HG03571 (cell line): ENCODE measurements at regions not wholly inside any gene's neighbourhood (a gene's known extent, or its start where the extent isn't known, plus 50 kb on each side); places are given as distances from the start of the nearest gene placed in this dataset.
"Not testable (repeated sequence)": the region's sequence is repeated elsewhere in the genome, so short reads cannot be mapped to it uniquely, and the experiment has no call there.

Source experiments
- ATAC-seq: cut with Tn5 transposase; IDR thresholded peaks from one replicate; pipeline ENCODE4 v1.9.1; 2021; ENCODE audit not compliant: unreplicated experiment

DNA sequence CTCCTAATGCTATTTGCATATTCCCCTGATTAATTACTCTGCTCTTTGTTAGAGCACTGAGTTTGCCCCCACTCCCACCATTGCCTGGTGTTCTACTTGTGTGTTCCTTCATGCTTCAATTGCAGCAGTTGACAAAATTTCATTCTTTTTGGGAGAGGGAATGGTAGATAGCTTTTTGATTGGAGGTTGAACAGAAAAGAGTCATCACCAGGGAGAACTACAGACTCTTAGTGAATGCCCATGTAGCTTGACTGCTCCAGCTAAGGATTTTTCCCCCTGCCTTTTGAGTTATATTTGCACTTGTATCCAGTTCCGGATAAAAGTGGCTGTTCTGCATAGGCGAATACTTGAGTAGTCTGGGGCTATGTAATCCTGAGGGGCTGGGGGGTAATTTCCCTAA, 183.9 kb downstream of the ETNK1 start:
- ATAC-seq, result no peak

DNA sequence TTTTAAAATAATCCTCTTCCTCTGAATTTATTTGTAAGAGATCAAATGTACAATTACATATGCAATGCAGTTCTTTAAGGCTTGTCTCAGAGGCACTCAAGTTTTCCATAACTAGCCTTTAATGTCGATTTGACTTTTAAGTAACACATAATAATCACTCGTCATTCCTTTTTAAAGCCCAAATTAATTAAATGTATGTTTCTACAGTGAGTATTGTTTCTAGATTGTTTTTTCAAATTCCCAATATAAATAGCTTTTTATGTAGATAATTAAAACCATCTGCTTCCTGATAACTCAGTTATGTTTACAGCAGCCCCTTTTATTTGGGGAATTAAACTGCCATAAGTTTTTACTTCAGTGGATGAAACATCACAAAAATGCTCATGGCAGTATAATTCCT, 185.1 kb downstream of the ETNK1 start:
- no peak for ATAC-seq

DNA sequence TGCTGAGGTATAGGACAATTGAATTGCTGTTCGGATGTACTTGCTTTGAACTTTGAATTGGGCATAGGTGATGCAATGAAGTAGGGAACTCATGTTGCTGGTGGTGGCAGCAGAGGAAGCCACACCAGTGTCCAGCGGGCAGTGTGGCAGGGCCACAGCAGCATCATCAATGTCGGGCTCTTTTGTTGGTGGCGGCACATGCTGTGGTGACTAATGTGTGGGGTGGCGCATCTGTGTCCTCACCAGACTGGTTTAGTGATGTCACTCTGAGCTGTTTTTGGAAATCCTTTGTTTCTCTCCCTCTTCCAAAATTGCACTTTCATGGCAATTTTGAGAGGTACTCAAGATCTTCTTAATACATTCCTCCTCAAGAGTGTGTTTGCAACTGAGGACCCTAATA, 187.6 kb downstream of the ETNK1 start:
- ATAC-seq, result no peak

DNA sequence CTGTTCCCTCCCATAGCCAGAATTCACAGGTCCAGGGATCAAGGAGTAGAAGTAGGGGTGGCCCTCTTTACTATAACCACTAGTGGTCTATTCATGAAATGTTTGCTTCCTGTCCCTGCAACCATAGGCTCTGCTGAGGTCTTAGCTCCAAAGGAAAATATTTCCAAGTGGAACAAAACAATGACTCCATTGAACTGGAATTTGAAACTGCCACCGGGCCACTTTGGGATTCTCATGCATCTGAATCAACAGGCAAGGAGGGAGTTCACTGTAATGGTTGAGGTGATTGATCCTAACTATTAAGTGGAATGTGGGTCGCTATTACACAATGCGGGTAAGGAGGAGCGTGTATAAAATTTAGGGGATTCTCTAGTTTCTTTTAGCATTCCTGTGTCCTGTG, 197.0 kb downstream of the ETNK1 start:
- no peak for ATAC-seq

DNA sequence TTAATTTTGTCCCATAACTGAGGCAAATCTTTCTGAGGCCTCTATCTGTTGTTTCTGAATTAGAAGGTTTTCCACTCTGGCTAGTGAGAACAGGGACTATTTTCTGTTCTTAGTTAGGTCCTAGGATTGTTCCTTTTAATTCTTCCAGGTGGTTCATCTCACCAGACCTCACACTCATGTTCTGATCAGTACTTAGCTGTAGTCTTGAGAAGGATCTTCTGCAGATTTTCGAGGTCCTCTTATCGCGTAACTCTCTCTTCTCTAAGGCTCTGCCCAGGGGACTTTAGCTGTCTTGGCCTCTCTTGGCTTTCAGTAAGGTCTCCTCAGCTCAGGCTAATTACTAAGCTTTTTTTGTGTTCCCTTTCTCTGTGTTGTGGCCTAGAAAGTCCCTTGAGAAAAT, 201.1 kb downstream of the ETNK1 start:
- no peak for ATAC-seq

DNA sequence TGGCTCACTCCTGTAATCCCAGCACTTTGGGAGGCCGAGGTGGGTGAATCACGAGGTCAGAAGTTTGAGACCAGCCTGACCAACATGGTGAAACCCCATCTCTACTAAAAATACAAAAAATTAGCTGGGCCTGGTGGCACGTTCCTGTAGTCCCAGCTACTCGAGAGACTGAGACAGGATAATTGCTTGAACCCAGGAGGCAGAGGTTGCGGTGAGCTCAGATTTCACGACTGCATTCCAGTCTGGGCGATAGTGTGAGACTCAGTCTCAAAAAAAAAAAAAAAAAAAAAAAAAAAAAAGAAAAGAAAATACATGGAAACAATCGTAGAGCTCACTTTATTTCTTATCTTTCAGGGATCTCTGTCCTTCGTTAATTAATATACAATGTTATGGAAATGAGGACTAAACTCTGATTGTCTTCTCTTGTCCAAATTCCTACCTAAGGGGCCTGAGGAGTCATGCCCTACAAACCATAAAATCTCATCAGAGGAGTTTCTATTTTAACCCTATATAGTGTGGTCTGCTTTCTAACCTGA, 201.5 kb downstream of the ETNK1 start:
- ATAC-seq, result not testable (repeated sequence)

DNA sequence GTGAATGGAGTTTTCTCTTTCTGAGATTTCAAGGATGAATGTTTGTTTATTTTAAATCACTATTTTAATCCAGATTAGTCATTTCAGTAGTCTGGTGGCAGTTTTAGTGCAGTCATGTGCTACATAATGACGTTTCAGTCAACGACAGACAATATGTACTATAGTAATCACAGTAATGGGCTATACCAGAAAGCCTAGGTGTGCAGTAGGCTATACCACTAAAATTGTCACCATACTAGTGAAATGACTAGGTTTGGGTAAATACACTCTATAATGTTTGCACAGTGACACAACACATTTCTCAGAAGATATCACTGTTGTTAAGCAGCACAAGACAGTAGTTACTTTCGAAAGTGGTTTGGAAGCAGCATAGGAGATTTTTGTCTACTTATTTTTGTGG, 203.1 kb downstream of the ETNK1 start:
- ATAC-seq, result no peak

DNA sequence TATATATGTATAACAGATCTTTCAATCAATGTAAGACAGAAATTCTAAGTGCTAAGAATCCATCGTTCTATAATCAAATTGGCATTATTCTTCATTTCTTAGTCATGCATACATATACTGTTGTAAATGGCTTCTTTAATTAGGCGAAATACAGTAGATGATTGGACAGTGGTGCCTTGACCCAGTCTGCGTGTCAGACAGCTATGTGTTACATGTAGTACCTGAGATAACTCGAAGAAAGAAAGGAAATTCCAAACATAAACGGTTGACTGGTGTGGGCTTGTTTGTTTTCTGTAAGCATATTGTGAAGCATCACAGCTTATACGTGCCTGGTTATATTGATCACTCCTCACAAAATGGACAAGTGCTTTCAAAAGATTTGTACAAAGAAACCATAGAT, 210.5 kb downstream of the ETNK1 start:
- no peak for ATAC-seq

DNA sequence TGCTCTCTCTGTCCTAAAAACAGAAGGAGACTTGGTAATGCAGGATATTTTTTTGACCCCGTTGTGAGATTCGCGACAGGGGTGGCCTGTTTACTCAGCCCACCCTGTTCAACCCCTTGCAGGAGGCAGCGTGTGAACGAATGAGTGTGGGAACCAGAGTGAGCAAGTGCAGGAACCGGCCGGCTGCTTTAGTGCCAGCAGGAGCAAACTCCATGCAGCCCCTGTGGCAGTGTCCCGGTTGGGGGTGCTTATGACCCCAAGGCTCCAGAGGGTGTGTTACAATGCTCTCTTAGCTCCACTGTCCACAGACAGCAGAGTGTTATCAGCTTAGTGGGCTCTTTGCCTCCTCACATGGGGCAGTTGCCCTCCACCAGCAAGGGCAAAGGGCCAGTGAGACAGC, 225.2 kb downstream of the ETNK1 start:
- no peak for ATAC-seq

DNA sequence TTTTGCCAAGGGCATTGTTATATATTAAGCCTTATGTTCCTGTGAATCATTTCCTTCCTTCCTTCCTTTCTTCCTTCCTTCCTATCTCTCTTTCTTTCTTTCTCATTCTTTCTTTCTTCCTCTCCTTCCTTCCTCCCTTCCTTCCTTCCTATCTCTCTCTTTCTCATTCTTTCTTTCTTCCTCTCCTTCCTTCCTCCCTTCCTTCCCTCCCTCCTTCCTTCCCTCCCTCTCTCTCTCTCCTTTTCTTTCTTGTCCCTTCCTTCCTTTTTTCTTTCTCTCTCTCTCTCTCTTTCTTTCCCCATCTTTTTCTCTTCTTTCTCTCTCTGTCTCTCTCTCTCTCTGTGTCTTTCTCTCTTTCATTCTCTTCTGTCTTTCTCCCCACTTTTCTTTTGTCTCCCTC, 226.6 kb downstream of the ETNK1 start:
- no peak for ATAC-seq

DNA sequence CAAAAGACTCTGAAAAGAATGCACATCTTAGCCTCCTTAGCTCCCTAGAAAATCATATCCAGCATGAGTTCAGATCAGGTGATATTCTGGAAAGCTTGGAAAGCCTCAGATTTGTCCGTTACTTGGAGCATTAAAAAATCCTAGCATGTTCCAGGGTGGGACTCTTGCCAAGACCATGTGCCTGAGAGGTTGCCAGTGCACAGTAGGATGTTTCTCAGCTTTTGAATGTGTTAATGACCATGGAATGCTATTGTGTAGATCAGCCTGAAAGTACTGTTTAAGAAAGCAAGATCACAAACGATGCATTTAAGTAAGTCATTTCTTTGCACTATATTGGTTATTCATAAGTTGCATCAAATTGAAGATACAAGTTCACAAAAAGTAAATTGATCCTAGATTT, 230.5 kb downstream of the ETNK1 start:
- no peak for ATAC-seq

DNA sequence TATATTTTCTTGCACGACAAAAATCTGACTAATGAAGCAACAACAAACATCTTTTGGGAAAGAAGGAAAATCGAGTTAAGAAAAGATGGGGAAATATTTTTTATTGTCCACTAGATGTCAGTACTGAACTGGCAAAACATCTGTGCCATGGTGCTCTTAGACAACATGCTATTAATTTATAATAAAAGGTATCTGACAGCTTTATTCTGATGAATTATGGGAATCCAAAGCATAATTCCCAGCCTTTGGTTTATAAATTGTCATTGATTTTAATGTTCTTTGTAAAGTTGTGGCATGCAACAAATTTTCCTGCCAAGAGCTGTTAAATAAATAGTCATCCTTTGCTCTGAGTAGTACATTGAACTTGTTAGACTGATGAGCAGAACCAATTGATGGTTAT, 231.2 kb downstream of the ETNK1 start:
- no peak for ATAC-seq

DNA sequence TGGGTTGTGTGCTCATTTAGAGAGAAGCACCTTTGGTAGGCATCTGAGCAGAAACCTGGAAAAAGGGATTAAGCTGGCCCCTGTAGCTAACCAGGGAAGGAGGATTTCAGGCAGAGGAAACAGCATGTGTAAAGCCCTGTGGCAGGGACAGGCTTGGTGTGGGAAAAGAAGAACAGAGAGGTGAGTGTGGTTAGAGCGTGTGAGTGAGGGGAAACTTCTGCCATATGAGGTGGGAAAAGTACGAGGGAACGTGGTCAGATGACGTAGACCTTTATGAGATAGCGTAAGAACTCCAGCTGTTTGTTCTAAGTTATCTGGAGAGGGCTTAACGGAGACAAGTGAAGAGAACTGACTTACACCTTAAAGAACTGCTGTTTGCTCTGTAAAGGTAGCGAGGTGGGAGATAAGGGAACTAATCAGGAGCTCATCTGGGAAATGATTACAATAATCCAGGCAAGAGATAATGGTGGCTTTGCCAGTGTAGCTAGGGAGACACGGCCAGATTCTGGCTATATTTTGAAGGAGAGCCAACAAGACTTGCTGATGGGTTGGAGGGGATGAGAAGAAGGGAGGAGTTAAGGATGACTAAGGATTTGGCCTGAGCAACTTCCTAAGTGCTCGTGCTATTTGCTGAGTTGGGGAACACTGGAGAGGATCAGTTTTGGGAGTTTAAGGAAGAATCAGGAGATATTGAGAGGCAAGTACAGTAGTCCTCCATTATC, 234.0 kb downstream of the ETNK1 start:
- no peak for ATAC-seq

DNA sequence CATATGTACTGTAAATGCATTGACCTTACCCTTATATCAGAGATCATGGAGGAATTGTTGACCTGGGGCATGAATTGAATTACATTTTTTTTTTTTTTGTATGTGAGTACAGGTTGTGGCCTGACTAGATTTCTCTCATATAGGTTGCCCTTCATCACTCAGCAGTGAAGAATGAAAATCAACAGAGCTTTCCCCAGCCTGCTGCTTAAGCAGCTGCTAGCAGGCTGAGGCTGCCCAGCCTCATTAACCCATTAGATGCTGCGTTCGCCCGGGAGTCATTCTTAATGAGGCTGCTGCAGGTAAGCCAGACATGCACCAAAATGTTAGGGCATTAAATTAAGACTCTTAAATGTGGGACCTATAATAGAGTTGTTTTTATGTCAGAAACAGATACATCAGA, 236.0 kb downstream of the ETNK1 start:
- no peak for ATAC-seq

DNA sequence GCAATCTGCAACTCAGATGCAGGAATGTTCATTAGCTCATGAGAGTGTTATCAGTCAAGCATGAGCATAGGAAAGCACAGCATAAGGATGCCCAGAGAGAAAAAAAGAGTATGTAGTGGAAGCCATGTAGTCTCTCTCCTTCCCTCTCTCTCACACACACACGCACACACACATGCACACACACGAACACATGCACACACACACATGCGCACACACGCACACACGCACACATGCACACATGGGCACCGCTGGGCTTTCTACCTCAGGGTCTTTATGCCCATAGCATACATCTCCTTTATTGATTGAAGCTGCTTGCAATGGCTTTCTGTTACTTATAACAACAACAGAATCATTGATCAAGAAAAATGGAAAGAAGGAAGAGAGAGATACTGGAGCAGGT, 240.9 kb downstream of the ETNK1 start:
- ATAC-seq, result no peak

DNA sequence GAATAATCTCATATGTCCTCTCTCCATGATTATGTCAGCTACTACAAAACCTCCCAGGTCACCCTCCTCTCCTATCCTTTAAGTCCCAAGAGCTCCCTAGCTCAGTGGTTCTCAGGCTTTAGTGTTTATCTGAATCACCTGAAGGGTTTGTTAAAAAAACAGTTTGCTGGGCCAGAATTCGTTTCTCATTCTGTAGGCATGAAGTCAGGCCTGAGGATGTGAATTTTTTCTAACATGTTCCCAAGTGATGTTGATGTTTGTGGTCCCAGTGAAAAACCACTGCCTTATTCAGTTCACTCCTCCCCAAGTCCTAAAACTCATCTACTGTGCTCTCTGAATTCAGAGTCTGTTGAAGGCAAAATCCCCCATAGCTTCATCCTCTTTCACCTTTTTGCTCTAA, 241.4 kb downstream of the ETNK1 start:
- ATAC-seq, result no peak

DNA sequence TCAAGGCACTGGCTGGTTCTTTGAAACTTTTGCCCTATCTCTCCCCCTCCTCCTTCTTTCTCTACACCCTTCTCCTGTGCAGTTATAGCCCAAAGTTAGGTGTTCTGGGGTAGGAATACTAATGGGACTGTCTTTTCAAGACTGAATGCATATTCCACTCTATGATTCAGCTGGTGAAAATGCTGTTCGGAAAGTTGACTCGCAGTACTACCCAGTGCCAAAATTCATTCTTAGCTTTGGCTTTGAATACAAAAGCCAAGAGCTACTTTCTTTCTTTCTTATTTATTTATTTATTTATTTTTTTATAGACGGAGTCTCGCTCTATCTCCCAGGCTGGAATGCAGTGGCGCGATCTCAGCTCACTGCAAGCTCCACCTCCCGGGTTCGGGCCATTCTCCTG, 249.2 kb downstream of the ETNK1 start:
- no peak for ATAC-seq

DNA sequence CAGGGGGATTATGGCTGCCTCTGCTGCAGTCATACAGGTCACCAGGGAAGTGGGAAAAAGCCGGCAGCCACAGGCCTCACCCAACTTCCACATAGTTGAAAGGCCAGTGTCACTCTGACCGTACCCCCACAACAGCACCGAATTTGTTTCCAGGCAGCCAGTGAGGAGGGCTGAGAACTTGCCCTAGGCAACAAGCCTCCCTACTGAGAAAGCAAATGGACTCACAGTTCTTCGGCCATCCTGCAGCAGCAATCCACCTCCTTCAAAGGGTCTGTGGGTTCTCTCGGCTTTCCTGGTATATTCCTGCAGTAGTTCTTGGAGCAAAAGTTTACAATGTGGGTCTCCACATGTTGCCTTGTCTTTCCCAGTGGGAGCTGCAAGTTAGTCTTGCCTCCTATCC, 251.3 kb downstream of the ETNK1 start:
- ATAC-seq, result no peak

DNA sequence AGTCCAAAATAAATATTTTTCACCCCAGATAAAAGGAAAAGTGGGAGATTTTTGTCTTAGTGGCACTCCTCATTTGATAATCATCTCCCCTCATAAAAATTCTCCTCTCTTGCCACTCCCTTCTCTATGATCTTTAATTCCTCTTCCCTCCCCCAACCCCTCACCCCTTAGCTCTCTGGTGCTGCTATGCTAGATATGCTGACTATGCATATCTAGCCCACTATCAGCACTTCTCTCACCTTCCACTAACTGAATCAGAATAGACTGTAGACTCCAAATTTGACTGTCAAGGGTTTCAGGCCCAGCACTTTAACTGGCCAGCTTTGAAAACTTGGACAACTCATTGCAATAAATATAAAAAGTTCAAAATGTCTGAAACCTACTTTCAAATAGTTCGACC, 254.2 kb downstream of the ETNK1 start:
- no peak for ATAC-seq

DNA sequence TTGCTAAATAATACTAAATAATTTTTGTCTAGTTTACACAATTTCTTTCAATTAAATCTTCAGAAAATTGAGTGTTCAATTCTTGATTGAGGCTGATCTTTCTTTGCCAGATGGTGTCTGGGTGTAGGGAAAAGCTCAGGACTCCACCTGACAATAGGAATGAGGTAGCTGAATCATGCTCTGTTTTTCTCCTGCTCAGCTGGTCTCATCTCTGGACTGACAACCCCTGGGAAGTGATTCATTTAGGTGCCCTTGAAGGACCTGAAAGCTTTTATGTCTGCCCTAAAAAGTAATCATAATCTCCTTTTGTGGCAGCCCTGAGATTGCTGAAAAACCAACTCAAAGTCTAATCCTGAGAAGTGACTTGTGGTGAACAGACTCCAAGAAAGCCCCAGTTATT, 255.4 kb downstream of the ETNK1 start:
- no peak for ATAC-seq

DNA sequence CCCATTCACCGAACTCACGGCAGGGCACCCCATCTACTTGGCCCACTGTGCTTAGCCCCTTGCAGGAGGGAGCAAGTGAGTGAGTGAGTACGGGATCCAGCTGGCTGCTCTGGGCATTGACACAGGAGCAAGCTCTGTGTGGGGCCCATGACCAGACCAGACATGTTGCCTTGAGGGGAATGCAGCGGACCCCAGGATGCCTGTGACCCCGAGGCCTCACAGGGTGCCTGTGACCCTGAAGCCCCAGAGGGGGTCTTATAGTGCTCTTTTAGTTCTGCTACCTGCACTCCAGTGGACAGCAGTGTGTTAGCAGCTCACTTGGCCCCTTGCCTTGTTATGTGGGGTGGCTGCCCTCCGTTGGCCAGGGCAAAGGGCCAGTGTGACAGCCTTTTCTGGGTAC, 255.8 kb downstream of the ETNK1 start:
- ATAC-seq, result no peak

DNA sequence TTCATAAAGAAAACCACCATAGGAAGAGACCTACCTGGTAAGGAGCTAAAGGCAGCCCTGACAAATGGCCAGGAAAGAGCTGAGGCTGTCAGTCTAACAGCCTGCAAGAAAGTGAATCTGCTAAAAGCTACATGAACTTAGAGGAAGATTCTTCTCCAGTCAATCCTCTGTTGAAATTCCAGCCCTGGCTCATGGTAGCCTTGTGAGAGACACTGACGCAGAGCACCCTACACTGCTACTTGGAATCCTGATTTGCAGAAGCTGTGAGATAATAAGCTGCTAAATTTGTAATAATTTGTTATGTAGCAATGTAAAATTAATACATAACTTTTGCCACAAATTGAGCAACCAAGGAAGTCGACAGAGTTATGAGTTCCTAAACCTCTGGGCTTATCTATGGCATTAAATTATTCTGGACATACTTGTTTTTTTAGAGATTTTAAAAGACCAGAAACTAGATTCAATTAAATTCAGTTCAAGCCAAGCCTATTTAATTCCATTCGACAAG, 257.0 kb downstream of the ETNK1 start:
- ATAC-seq, result no peak

DNA sequence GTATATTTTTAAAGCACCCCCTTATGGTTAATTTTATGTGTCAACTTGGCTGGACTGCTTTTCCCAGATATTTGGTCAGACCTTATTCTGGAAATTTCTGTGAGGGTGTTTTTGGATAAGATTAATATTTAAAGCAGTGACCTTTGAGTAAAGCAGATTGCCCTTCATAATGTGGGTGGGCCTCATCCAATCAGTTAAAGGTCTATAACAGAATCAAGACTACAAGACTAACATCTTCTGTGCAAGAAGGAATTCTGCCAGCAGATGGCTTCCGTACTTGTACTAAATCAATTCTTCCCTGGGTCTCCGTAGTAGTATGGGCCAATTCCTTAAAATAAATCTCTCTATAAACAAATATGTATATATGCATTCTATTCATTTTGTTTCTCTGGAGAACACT, 257.6 kb downstream of the ETNK1 start:
- ATAC-seq, result no peak
